Fibroblast of lung (primary cell): ENCODE measurements at regions not wholly inside any gene's neighbourhood (a gene's known extent, or its start where the extent isn't known, plus 50 kb on each side); places are given as distances from the start of the nearest gene placed in this dataset.

Experiments used
- EZH2 ChIP-seq: IDR thresholded peaks from 2 replicates; pipeline ENCODE4 v1.5.1; 2012; ENCODE audit warnings: low read length, control low read depth, mild to moderate bottlenecking; ENCODE audit errors: missing control alignments
- TF ChIP-seq, protein P1 (sequence below), 2 donors: IDR thresholded peaks in 1 of 2; conservative IDR thresholded peaks in 1 of 2; 1 replicate in 1 of 2; 2 replicates in 1 of 2; pipeline ENCODE4 v1.5.1; 2011 to 2012; ENCODE audit warnings: low read length in 2 of 2, control low read depth in 1 of 2, inconsistent platforms in 1 of 2, low read depth in 1 of 2, mild to moderate bottlenecking in 1 of 2

DNA sequence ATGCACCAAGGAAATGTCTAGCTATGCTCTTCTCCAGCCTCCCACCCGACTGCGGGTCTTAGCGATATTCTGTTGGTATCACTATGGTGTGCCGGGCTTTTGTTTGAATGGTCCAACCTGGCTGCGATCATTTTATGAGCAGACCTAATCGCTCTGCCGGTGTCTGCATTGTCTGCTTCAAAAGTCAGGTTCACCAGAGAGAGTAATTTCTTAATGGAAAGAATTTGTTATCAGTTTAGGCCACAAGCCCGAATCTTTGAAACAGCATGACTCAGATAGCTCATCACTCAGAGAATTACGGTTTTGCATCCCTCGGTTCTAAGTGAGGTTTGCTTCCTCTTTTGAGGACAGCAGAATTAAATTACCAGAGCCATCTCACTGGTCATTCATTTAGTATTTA, 521.0 kb upstream of the ARID1B start:
- TF ChIP-seq, protein P1, sequence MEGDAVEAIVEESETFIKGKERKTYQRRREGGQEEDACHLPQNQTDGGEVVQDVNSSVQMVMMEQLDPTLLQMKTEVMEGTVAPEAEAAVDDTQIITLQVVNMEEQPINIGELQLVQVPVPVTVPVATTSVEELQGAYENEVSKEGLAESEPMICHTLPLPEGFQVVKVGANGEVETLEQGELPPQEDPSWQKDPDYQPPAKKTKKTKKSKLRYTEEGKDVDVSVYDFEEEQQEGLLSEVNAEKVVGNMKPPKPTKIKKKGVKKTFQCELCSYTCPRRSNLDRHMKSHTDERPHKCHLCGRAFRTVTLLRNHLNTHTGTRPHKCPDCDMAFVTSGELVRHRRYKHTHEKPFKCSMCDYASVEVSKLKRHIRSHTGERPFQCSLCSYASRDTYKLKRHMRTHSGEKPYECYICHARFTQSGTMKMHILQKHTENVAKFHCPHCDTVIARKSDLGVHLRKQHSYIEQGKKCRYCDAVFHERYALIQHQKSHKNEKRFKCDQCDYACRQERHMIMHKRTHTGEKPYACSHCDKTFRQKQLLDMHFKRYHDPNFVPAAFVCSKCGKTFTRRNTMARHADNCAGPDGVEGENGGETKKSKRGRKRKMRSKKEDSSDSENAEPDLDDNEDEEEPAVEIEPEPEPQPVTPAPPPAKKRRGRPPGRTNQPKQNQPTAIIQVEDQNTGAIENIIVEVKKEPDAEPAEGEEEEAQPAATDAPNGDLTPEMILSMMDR (conservative IDR thresholded peaks at IDR 0.05 in 1 of 2, IDR thresholded peaks at IDR 0.05 in 1 of 2; ENCODE audit: low read depth in 1 of 2, low read length in 2 of 2) = no peak
- no peak for TF ChIP-seq EZH2
